ENCODE measurements at regions not wholly inside any gene's neighbourhood (a gene's known extent, or its start where the extent isn't known, plus 50 kb on each side); places are given as distances from the start of the nearest gene placed in this dataset.
"Not testable (repeated sequence)": the region's sequence is repeated elsewhere in the genome, so short reads cannot be mapped to it uniquely, and the experiment has no call there.

GRCh38 chr16:29094729-29095624, 110.1 kb downstream of the LAT start:
- FAIRE-seq = not testable (repeated sequence)

DNA sequence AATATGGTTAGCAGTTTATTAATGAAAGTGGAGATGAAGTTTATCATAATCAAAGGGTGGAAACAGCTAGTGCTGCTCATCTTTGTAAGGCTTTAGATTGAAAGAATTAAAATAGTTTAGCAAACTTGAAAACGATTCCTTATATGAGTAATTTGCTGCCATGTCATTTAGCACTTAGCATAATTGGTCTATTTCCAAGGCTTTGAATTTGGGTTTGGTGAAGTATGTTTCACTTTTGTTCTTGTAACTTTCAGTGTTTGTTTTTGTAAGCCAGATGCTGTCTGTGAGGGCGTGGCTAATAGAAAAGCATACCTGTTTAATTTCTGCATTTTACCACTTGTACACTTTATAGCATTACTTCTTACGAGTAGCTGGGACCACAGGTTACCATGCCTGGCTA, 109.5 kb downstream of the LAT start:
- FAIRE-seq = not testable (repeated sequence)

DNA sequence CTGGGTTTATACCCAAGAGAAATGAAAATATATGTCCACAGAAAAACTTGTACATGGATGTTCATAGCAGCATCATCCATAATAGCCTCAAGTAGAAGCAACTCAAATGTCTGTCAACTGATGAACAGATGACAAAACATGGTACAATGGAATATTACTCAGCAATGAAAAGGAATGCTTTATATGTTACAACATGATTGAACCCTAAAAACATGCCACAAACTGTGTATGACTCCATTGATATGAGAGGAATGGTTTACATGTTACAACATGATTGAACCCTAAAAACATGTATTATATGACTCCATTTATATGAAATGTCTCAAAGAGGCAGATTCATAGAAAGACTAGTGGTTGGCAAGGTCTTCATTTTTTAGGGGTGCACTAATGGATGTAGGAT, 104.8 kb downstream of the LAT start:
- not testable (repeated sequence) for FAIRE-seq

DNA sequence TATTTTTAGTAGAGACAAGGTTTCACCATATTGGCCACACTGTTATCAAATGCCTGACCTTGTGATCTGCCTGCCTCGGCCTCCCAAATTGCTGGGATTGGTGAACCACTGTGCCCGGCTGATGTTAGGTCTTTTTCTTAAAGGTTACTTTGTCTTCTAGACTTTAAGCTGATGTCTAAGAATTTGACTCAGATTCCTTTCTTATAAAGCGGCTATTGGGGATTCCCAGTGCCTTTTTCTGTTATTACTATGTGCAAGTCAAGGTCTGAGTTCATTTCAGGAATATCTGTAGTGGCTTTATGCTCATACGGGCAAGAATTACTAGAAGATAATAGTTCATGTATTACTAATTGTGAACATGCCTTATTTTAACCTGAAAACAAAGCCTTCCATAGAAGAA, 102.8 kb downstream of the LAT start:
- not testable (repeated sequence) for FAIRE-seq

GRCh38 chr16:29081829-29082639, 97.2 kb downstream of the LAT start:
- not testable (repeated sequence) for FAIRE-seq

DNA sequence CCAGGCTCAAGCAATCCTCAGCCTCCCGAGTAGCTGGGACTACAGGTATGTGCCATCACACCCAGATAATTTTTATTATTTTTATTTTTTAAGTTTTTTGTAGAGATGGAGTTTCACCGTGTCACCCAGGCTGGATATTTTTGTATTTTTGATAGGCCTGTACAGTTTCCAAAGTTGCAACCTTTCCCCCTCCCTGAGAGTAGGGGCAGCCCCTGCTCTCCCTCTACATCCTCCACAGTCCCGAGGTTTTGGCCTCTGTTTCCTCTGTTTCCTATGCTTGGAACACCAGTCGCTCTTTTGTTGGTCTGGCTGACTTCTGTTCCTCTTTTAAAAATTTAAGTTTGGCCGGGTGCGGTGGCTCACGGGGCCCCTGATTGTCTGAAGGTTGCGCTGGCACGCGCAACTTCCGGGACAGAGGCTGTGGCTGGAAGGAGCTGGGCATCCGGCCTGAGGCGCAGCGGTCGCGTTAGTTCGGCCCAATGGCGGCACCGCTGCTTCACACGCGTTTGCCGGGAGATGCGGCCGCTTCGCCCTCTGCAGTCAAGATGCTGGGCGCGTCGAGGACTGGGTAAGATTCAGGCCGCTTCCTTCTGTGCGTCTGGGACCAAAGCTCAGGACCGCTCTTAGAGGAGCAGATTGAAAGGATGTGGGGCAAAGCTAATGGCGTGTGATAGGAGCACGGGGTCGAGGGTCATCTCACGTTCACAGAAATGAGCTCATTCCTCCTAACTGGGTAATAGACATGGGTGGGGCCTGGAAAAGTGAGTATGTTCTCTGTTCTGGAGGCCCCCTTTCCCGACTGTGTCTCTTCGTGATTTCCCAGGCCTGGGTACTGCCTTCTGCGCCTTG, 89.9 kb downstream of the LAT start:
- FAIRE-seq = not testable (repeated sequence)

GRCh38 chr16:29062235-29062634, 77.4 kb downstream of the LAT start:
- FAIRE-seq = not testable (repeated sequence)

- FAIRE-seq = not testable (repeated sequence)
These were observed 76.6 kb downstream of the LAT start for GRCh38 chr16:29061467-29061921.

GRCh38 chr16:29060022-29060810, 75.4 kb downstream of the LAT start:
- not testable (repeated sequence) for FAIRE-seq

GRCh38 chr16:29059575-29059974, 74.7 kb downstream of the LAT start:
- FAIRE-seq = not testable (repeated sequence)
